ENCODE measurements at regions not wholly inside any gene's neighbourhood (a gene's known extent, or its start where the extent isn't known, plus 50 kb on each side); places are given as distances from the start of the nearest gene placed in this dataset.

- no peak for TF ChIP-seq CTCF (IDR thresholded peaks at IDR 0.05; ENCODE audit: low read depth, low read length)
- no peak for DNase-seq (ENCODE audit: low read depth, low spot score)
- in situ Hi-C loops (cut with HindIII; ENCODE audit: low sequenced_read_pairs): no loop called here
- H3K4me3 ChIP-seq (ENCODE audit: low read depth, low read length): no peak overlapping the region
Observed at GRCh38 chr14:76599141-76599540, 162.1 kb upstream of the VASH1 start.

GRCh38 chr14:76599559-76600287, 161.5 kb upstream of the VASH1 start:
- no peak overlapping the region for H3K4me3 ChIP-seq (ENCODE audit: low read depth, low read length)
- TF ChIP-seq CTCF (IDR thresholded peaks at IDR 0.05; ENCODE audit: low read depth, low read length): no peak
- in situ Hi-C loops (cut with HindIII; ENCODE audit: low sequenced_read_pairs): no loop called here
- no peak for DNase-seq (ENCODE audit: low read depth, low spot score)

GRCh38 chr14:76603713-76604112, 157.6 kb upstream of the VASH1 start:
- no peak for TF ChIP-seq CTCF (IDR thresholded peaks at IDR 0.05; ENCODE audit: low read depth, low read length)
- H3K4me3 ChIP-seq (ENCODE audit: low read depth, low read length): no peak overlapping the region
- DNase-seq (ENCODE audit: low read depth, low spot score): no peak

GRCh38 chr14:76607510-76607909, 153.8 kb upstream of the VASH1 start:
- no peak for DNase-seq (ENCODE audit: low read depth, low spot score)
- TF ChIP-seq CTCF (IDR thresholded peaks at IDR 0.05; ENCODE audit: low read depth, low read length): no peak
- H3K4me3 ChIP-seq (ENCODE audit: low read depth, low read length): no peak overlapping the region
- in situ Hi-C loops (cut with HindIII; ENCODE audit: low sequenced_read_pairs): no loop called here

More at GRCh38 chr14:76603713-76604112, 157.6 kb upstream of the VASH1 start:
- in situ Hi-C loops (cut with HindIII; ENCODE audit: low sequenced_read_pairs): no loop called here

- in situ Hi-C loops (cut with HindIII; ENCODE audit: low sequenced_read_pairs): no loop called here
- H3K4me3 ChIP-seq (ENCODE audit: low read depth, low read length): no peak overlapping the region
- TF ChIP-seq CTCF (IDR thresholded peaks at IDR 0.05; ENCODE audit: low read depth, low read length): no peak
- no peak for DNase-seq (ENCODE audit: low read depth, low spot score)
Observed at GRCh38 chr14:76612654-76613053, 148.6 kb upstream of the VASH1 start.

- no peak for DNase-seq (ENCODE audit: low read depth, low spot score)
Observed at GRCh38 chr14:76613616-76614015, 147.7 kb upstream of the VASH1 start.

More at GRCh38 chr14:76613616-76614015, 147.7 kb upstream of the VASH1 start:
- in situ Hi-C loops (cut with HindIII; ENCODE audit: low sequenced_read_pairs): no loop called here
- no peak overlapping the region for H3K4me3 ChIP-seq (ENCODE audit: low read depth, low read length)
- TF ChIP-seq CTCF (IDR thresholded peaks at IDR 0.05; ENCODE audit: low read depth, low read length): no peak
